Stimulated activated CD4-positive, alpha-beta T cell treated with anti-CD3 and anti-CD28 coated beads, Interleukin-12 subunit alpha, Interleukin-12 subunit beta, amount 100 ng/mL, for 24 hours (primary cell): ENCODE measurements at regions not wholly inside any gene's neighbourhood (a gene's known extent, or its start where the extent isn't known, plus 50 kb on each side); places are given as distances from the start of the nearest gene placed in this dataset.

Experiments used
- DNase-seq, 2 experiments: peaks; one replicate each; pipeline ENCODE4 v3.0.0-alpha.2; 2020; ENCODE audit warnings: low read depth in 2 of 2

DNA sequence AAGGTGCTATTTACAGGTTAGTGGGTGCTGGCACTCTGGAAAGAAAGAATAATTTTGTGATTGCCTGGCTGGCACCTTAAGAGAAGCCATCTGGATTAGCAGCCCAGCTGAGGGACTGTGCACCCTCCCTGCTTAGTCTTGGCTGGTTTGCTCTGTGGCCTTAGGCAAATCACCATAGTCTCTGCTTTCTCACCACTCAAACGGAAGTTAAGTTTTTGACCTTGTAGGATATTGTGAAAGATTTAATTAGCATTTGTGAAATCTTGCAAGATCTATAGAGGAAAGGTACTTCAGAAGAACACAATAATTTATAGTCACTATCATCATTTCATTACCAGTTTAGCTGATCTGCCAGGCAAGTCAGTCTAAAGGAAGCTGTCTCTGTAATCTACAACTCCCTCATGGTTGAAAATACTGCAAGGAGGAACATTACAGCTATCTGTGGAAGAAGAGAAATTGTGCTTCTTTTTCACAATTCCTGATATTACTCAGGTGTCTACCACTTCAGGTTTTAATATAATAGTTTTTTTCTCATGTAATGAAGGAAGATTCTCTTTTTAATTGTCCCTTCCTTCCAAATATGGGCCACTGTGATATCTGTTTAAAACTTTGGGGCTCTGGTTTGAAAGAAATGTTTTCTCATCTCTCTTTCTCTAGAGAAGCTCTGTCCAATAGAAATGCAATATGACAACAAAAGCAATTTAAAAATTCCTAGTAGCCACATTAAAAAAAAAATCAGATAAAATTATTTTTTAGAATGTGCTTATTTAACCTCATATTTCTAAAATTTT lies 219.6 kb downstream of the PTEN start:
- no peak for DNase-seq

- no peak for DNase-seq
Measured at GRCh38 chr10:88083597-88083989, 220.2 kb downstream of the PTEN start.

DNA sequence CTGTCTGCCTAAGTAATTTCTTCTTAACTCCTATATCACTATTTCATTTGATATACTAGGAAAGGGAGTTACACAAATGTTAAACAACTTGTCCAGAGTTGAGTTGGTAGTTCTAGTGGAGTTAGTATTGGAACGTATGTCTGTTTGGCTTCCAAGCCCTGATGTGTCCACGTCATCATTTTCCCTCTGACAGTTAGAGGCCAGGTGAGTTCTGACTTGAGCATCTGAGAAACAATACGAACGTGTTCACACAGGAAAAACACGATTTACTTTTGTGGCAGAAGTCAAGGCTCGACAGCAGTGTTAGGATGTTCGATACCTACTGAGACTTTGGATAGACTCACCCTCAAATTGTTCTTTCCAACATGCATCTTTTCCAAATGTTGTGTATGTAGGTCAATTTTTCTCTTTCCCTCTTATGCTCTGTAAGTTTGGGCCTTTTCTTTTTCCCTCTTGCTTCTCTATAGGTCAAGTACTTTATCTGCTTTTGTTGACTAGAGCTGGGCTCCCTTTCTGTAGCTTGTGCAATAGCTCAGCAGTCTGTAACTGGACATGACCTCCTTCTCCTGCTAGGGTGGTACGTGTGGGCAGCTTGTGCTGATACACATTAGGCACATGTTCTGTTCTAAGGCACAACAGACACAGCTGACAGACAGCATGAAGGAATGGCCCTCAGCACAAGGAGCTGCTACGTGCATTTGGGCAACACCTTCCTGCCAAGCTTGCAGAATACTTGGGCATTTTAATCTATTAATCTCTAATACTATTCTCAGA lies 222.9 kb downstream of the PTEN start:
- DNase-seq = no peak

- no peak for DNase-seq
Measured at GRCh38 chr10:88088441-88089340, 225.3 kb downstream of the PTEN start.

DNA sequence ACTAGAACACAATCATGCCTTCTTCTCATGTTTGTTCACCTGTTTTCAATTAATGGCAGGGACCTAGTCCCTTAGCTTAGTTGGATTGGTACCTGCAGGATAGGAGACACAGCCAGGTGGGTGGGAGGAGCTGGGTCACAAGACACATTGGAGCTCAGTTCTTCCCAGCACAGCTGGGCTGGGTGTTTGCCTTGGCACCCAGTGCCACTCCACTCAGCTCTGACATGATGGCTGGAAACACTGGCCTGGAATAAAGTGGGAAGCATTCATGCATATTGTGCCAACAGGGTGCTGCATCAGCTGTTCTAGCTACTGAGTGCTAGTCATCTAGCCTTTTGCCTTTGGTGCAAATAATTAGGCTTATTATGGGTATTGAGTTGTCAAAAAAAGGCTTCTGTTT lies 226.1 kb downstream of the PTEN start:
- DNase-seq = no peak

DNA sequence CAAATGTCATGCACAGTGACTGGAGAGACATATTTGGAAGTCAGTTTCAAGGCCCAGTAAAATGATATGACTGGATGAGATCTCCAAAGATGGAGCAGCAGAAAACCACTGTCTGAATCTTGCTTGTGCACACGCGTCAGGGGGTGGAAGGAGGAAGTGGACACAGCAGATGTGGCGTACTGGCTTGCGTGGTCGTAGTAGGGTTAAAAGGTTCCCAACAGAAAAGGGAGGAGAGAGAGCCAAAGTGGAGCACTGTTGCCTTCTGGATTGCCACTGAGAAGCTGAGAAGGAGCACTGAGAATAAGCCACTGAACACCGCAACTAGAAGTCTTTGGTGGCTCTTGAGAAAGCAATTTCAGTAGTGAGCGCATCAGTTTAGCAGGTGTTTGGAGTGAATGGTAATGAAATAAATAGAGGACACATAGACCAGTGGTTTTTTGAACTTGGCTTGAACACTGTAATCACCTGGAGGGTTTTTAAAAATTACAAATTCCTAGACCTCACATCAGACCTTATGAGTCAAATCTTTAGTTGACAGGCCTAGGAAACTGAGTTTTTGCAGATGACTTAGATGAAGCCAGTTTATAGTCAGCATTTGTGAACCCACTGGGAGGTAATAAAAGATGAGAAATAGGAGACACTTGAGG lies 227.3 kb downstream of the PTEN start:
- no peak for DNase-seq

DNA sequence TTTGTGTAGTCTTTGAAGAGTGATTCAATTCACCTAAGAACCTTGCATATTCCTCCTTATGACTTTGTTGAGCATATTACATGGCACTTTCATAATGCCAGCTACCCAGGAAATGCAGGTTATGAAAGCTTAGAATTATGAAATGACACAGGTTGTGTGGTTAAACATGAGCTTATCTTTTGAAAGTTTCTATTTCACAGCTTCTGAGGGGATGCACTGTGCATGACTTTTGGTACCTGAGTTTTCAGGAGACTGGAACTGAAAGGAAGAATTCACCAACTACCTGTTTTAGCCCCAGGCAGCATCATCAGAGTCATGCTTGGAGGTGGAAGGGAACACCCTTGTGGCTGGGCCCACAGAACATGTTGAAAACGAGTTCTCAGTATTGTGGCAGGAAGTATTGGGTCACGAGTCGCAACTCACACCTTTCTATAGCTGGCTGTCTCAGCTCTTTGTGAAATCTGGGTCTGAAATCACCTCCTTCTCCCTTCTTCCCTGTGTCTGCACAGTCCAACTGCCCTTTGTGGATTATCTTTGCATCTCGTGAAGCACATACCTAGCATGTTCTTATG lies 228.2 kb downstream of the PTEN start:
- DNase-seq = peak; percentile 55 to 61

DNA sequence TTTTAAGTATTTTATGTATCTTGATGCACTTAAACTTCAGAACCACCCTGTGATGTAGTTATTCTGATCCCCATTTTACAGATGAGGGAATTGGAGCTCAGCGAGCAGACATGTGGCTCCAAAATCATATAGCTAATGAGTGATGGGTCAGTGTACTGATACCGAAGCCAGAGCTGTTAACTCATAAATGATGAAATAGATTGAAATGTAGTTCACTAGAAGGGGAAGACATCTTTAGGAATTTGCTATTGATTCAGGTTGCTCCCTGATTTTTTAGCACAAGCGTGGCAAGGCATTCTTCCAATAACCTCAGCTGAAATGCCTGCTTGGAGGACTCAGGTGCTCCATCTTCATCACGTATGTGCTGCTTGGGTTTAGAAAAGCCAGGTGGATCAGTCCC lies 228.8 kb downstream of the PTEN start:
- no peak for DNase-seq

DNA sequence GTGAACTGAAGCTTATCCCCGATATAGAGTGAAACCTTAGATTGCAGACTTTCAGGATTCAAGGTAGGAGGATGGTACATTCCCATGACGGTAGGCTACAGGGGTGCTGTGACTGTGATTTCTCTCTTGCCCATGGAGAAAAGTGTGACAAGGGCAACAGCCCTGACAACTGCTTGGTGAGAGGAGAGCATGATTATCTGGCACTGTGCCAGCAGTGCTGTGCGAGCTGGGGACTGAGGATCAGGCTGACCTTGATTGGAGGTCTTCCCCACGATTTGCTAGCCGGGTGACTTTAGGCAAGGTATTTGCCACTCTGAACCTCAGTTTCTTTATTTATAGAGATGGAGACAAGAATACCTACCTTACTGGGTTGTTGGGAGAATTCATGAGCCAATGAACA lies 229.5 kb downstream of the PTEN start:
- DNase-seq = no peak

DNA sequence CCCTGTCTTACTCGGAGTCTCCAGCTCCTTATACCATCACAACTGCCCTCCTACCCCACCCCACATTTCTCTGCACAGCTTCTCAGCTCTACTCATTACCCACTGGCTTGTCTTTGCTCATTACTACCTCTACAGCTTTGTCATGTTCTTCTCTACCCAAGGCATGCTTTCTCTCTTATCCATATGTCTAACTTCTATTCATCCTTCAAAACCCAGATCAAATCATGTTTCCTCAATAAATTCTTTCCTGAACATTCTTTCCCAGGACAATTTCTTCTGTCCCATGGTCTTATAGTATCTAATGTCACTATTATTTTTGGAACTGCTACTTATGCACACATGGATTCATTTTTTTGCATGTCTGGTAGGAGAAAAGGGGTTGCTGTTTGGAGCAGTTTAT lies 231.4 kb downstream of the PTEN start:
- DNase-seq = no peak

DNA sequence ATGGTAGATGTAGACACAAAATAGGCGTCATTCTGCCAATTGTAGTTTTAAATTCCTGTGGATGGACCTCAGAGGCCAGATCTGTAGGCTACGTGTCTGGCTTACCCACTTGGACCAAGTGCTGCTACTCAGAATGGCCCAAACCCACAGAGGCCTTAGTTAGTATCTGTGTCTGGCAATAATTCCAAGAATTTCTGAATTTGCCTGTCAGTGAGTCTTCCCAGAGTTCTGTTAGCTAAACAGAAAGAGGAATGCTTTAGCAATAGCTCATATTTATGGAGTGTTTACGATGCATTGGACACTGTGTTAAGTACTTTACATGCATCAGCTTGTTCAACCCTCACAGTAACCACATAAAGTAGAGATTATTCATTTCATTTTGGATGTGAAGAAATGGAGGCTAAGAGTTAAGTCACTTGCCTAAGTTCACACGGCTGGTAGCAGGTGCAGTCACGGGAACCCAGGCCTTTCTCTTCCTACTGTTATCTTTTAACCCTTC lies 231.8 kb downstream of the PTEN start:
- DNase-seq = no peak

- no peak for DNase-seq
Measured at GRCh38 chr10:88095778-88096431, 232.5 kb downstream of the PTEN start.

GRCh38 chr10:88097092-88097516 lies 233.7 kb downstream of the PTEN start:
- DNase-seq = no peak

DNA sequence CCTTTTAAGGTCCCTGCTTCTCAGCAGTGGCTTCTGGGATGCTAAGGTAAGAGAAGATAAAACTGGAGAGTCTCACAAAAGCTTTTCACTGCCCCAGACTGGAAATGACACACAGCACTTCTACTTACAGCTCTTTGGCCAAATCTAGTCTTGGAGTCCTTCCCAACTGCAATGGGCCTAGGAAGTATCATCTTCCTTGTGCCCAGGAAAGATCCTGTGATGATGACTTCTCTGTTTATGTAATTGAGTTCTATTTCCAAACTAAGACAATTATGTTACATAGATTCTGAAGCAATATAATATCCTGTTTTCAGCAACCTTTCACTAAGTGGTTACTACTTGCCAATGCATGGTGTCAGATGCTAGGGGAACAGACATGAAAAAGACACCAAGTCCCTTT lies 234.1 kb downstream of the PTEN start:
- DNase-seq = no peak

GRCh38 chr10:88100281-88100680 lies 236.9 kb downstream of the PTEN start:
- DNase-seq = no peak

GRCh38 chr10:88101666-88102065 lies 238.2 kb downstream of the PTEN start:
- no peak for DNase-seq

- no peak for DNase-seq
Measured at GRCh38 chr10:88103576-88103975, 240.2 kb downstream of the PTEN start.

GRCh38 chr10:88104223-88104622 lies 240.8 kb downstream of the PTEN start:
- DNase-seq = no peak

DNA sequence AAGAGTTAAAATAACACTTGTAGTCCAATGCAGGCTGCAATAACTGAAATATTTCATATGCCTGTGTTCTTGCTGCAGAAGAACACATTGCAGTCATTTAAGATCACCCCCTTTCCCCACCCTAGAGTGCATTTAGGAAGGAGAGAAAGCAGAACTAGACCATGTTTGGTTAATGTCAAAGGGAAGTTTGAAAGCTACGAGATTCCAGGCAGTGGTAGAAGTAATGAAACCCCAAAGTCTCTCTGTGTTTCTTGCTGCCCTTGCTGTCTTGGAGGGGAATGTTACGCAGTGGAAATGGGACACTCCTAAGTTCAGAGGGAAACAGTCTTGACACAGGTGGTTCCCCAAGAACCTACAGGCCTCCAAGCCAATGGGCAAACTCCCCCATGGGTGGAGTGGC lies 242.9 kb downstream of the PTEN start:
- DNase-seq = no peak

GRCh38 chr10:88107296-88108097 lies 244.1 kb downstream of the PTEN start:
- no peak for DNase-seq
